ENCODE measurements at regions not wholly inside any gene's neighbourhood (a gene's known extent, or its start where the extent isn't known, plus 50 kb on each side); places are given as distances from the start of the nearest gene placed in this dataset.

DNA sequence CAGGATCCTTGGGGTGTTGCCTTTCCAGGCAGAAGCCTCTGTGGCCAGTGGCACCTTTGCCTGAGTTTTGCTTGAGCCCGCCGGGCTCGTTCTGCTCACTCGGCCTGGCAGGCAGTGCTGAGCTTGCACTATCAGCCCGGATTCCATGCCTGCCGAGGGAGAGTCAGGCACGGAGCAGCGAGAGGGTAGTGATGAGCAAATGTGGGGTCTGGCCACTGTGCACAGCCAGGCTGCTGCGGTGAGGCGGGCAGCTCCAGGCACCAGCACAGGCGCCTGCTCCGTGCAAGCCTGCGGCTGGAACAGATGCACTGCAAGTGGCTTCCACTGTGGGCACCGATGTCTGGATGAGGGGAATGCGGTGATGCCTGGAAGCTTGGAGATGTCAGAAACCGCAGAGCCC lies 619.2 kb downstream of the RAPGEF2 start:
- H3K27me3 Mint-ChIP-seq: no peaks in the 10 kb centered on the region
- H3K36me3 Mint-ChIP-seq (ENCODE audit: insufficient read depth): no peaks in the 10 kb centered on the region
- H3K4me1 Mint-ChIP-seq (ENCODE audit: low read depth): no peaks in the 10 kb centered on the region
- no peaks in the 10 kb centered on the region for H3K9me3 Mint-ChIP-seq (ENCODE audit: low read depth)
- no peak overlapping the region for H3K4me3 Mint-ChIP-seq (ENCODE audit: low read depth)
- no peak for DNase-seq (ENCODE audit: low spot score, unreplicated experiment)
- TF ChIP-seq, protein P1, sequence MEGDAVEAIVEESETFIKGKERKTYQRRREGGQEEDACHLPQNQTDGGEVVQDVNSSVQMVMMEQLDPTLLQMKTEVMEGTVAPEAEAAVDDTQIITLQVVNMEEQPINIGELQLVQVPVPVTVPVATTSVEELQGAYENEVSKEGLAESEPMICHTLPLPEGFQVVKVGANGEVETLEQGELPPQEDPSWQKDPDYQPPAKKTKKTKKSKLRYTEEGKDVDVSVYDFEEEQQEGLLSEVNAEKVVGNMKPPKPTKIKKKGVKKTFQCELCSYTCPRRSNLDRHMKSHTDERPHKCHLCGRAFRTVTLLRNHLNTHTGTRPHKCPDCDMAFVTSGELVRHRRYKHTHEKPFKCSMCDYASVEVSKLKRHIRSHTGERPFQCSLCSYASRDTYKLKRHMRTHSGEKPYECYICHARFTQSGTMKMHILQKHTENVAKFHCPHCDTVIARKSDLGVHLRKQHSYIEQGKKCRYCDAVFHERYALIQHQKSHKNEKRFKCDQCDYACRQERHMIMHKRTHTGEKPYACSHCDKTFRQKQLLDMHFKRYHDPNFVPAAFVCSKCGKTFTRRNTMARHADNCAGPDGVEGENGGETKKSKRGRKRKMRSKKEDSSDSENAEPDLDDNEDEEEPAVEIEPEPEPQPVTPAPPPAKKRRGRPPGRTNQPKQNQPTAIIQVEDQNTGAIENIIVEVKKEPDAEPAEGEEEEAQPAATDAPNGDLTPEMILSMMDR (IDR thresholded peaks at IDR 0.05; ENCODE audit: unreplicated experiment): no peak
- no peak overlapping the region for H3K27ac Mint-ChIP-seq

DNA sequence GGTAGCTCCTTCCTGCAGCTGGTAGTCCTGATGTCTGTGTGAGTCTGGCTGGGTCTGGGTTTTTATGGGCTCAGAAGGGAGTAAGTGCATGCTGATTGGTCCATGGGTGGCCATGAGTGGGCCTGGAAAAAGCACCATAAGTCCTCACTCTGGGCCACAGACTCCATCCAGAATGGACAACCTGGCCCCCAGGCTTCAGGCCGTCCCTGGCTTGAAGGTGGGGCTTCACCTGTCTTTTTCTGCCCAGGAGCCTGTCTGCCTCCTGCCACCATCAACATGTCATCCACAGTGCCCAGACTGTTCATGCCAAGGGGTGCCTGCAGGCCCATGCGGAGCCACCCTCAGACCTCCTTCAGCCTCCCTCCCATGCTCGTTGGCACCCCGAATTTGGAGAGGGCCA lies 620.0 kb downstream of the RAPGEF2 start:
- no peak for DNase-seq (ENCODE audit: low spot score, unreplicated experiment)

DNA sequence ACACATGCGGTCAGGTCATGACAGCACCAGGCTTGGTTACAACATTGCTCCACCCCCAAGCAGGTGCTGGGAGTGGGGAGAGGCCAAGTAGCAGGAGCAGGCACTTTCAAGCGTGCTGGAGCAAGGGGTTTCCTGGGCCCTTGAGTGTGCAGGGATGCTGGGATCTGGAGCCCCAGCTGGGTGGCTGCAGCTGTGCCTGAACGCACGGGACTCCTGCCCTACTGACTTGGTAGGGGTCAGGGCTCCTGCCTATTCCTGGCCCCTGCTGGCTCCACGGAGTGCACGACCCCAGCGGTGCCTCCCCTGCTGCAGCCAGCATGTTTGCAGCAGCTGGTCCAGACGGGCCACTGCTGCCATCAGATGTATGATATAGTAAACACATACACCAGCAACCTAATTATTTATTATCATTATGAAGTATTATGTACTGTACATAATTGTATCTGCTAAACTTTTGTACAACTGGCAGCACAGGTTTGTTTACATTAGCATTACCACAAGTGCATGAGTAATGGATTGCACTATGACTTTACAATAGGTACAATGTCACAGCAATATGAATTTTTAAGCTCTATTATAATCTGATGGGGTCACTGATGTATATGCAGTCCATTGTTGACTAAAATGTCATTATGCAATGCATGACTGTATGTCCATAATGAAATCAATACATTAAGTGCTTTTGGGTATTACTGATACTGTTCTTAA lies 620.6 kb downstream of the RAPGEF2 start:
- DNase-seq (ENCODE audit: low spot score, unreplicated experiment): no peak
- H3K4me1 Mint-ChIP-seq (ENCODE audit: low read depth): no peaks in the 10 kb centered on the region
- no peaks in the 10 kb centered on the region for H3K27me3 Mint-ChIP-seq
- no peak overlapping the region for H3K27ac Mint-ChIP-seq
- TF ChIP-seq, protein P1 (IDR thresholded peaks at IDR 0.05; ENCODE audit: unreplicated experiment): no peak
- no peaks in the 10 kb centered on the region for H3K36me3 Mint-ChIP-seq (ENCODE audit: insufficient read depth)
- H3K9me3 Mint-ChIP-seq (ENCODE audit: low read depth): no peaks in the 10 kb centered on the region
- H3K4me3 Mint-ChIP-seq (ENCODE audit: low read depth): no peak overlapping the region

More for the DNA sequence above, 620.0 kb downstream of the RAPGEF2 start:
- Mint-ChIP-seq H3K4me1 (ENCODE audit: low read depth) (no peaks in the 10 kb centered on the region), H3K9me3 (ENCODE audit: low read depth) (no peaks in the 10 kb centered on the region), H3K4me3 (ENCODE audit: low read depth) (no peak overlapping the region), H3K27me3 (no peaks in the 10 kb centered on the region), H3K27ac (no peak overlapping the region), H3K36me3 (ENCODE audit: insufficient read depth) (no peaks in the 10 kb centered on the region)
- TF ChIP-seq, protein P1 (IDR thresholded peaks at IDR 0.05; ENCODE audit: unreplicated experiment): no peak

DNA sequence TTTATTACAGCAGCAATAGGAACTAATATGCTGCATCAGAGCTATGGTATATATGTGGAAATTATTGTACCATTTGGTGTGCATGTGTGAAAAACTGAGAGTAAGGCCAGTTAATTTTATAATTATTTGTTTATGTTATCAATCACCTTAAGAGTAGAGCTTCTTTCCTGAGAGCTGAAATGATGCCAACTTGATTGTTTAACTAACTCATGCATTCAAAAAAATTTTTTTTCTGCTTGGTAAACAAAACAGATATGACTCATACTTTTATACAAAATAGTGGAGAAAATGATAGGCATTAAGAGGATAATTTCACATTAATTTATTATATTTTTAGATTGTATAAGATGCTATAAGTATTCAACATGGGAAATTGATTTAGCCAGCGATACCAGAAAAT lies 622.7 kb downstream of the RAPGEF2 start:
- H3K27me3 Mint-ChIP-seq: no peaks in the 10 kb centered on the region
- no peak overlapping the region for H3K27ac Mint-ChIP-seq
- H3K4me1 Mint-ChIP-seq (ENCODE audit: low read depth): no peaks in the 10 kb centered on the region
- H3K9me3 Mint-ChIP-seq (ENCODE audit: low read depth): no peaks in the 10 kb centered on the region
- H3K4me3 Mint-ChIP-seq (ENCODE audit: low read depth): no peak overlapping the region
- TF ChIP-seq, protein P1 (IDR thresholded peaks at IDR 0.05; ENCODE audit: unreplicated experiment): no peak
- no peaks in the 10 kb centered on the region for H3K36me3 Mint-ChIP-seq (ENCODE audit: insufficient read depth)
- no peak for DNase-seq (ENCODE audit: low spot score, unreplicated experiment)

DNA sequence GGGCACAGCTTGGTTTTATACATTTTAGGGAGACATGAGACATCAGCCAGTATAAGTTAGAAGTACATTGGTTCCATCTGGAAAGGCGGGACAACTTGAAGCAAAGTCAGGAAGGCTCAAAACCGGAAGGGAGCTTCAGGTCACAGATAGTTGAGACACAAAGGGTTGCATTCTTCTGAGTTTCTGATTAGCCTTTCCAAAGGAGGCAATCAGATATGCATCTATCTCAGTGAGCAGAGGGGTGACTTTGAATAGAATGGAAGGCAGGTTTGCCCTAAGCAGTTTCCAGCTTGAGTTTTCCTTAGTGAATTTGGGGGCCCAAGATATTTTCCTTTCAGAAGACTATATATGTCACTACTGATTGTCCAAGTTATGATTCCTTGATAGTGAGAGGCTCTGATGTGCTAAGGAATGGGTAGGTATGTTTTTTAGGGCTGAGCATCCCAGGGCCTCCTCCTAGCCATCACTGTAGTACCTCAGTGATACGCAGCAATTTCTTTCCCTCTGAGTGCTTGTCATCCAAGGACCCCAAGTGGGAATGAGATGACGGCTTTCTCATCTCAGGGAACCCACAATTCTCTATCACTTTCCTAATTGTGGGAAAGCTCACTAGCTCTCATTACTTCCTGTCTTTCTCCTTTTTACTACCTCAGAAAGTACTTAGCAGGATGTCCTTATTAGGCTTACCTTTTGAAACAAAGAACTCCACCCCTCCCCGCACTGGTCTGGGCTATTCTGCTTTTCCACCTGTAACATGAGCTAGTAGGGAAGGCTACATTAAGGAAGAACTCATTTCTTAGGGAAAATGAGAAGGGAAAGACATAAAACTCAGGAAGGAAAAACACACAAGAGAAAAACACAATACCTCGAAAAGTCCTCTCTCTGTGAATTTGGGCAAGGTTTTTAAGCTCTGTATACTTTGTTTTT lies 632.7 kb downstream of the RAPGEF2 start:
- DNase-seq (ENCODE audit: low spot score, unreplicated experiment): no peak
- Mint-ChIP-seq H3K36me3 (ENCODE audit: insufficient read depth) (no peaks in the 10 kb centered on the region), H3K27me3 (no peaks in the 10 kb centered on the region), H3K9me3 (ENCODE audit: low read depth) (peaks cover 3% of the 10 kb centered on the region), H3K27ac (no peak overlapping the region), H3K4me3 (ENCODE audit: low read depth) (no peak overlapping the region), H3K4me1 (ENCODE audit: low read depth) (no peaks in the 10 kb centered on the region)
- TF ChIP-seq, protein P1 (IDR thresholded peaks at IDR 0.05; ENCODE audit: unreplicated experiment): no peak

Data from progenitor cell of endocrine pancreas (in vitro differentiated cells).